Liver (tissue), 8 donors: ENCODE measurements at regions not wholly inside any gene's neighbourhood (a gene's known extent, or its start where the extent isn't known, plus 50 kb on each side); places are given as distances from the start of the nearest gene placed in this dataset.

ENCODE experiments used
- DNase-seq: peaks from one replicate; pipeline ENCODE4 v3.0.0-alpha.2; 2017; ENCODE audit warnings: low spot score
- H3K27ac ChIP-seq, 2 donors: one replicate each; pipeline ENCODE4 v1.7.0; 2013; ENCODE audit warnings: inconsistent platforms in 2 of 2, low read length in 2 of 2, control low read depth in 1 of 2, low read depth in 1 of 2, mild to moderate bottlenecking in 1 of 2
- H3K27me3 ChIP-seq, 4 donors: one replicate each; pipeline versions ENCODE4 v1.6.1 to v1.7.0; 2013; ENCODE audit warnings: low read length in 3 of 4, inconsistent platforms in 1 of 4, mild to moderate bottlenecking in 1 of 4, moderate library complexity in 1 of 4; ENCODE audit not compliant: control insufficient read depth in 4 of 4, insufficient read depth in 4 of 4
- H3K36me3 ChIP-seq, 4 donors: one replicate each; pipeline versions ENCODE4 v1.6.1 to v1.7.0; 2013; ENCODE audit warnings: low read length in 3 of 4, mild to moderate bottlenecking in 3 of 4, low read depth in 1 of 4, moderate library complexity in 1 of 4; ENCODE audit not compliant: control insufficient read depth in 4 of 4, insufficient read depth in 3 of 4
- H3K4me1 ChIP-seq, 4 donors: one replicate each; pipeline versions ENCODE4 v1.6.1 to v1.7.0; 2013; ENCODE audit warnings: low read length in 3 of 4, mild to moderate bottlenecking in 3 of 4, moderate library complexity in 1 of 4; ENCODE audit not compliant: control insufficient read depth in 4 of 4, insufficient read depth in 4 of 4
- H3K4me3 ChIP-seq, 3 donors: one replicate each; pipeline versions ENCODE4 v1.6.1 to v1.7.0; 2013; ENCODE audit warnings: low read length in 3 of 3, control low read depth in 1 of 3, low read depth in 1 of 3, mild to moderate bottlenecking in 1 of 3
- H3K9ac ChIP-seq, 2 donors: one replicate each; pipeline ENCODE4 v1.7.0; 2013; ENCODE audit warnings: low read length in 2 of 2, mild to moderate bottlenecking in 2 of 2, moderate library complexity in 2 of 2, control low read depth in 1 of 2, low read depth in 1 of 2
- H3K9me3 ChIP-seq, 4 donors: one replicate each; pipeline versions ENCODE4 v1.6.1 to v1.7.0; 2013; ENCODE audit warnings: low read length in 3 of 4; ENCODE audit not compliant: control insufficient read depth in 4 of 4
- EGR1 ChIP-seq, 2 donors: IDR thresholded peaks; 2 replicates each; pipeline ENCODE4 v1.6.1; 2016 to 2018; ENCODE audit warnings: antibody characterized with exemption in 2 of 2, low read depth in 2 of 2
- FOXA2 ChIP-seq: IDR thresholded peaks from 2 replicates; pipeline ENCODE4 v1.6.1; 2016; ENCODE audit warnings: antibody characterized with exemption
- GABPA ChIP-seq, 2 donors: IDR thresholded peaks in 1 of 2; conservative IDR thresholded peaks in 1 of 2; 2 replicates each; pipeline ENCODE4 v1.6.1; 2016; ENCODE audit warnings: antibody characterized with exemption in 2 of 2, mild to moderate bottlenecking in 1 of 2, moderate library complexity in 1 of 2
- HNF4A ChIP-seq, 2 donors: conservative IDR thresholded peaks; 2 replicates each; pipeline ENCODE4 v1.6.1; 2016; ENCODE audit warnings: antibody characterized with exemption in 2 of 2, mild to moderate bottlenecking in 2 of 2
- HNF4G ChIP-seq: IDR thresholded peaks from 2 replicates; pipeline ENCODE4 v1.6.1; 2016; ENCODE audit warnings: antibody characterized with exemption
- JUND ChIP-seq, 2 donors: IDR thresholded peaks; 2 replicates each; pipeline ENCODE4 v1.6.1; 2016; ENCODE audit warnings: antibody characterized with exemption in 2 of 2
- NR2F2 ChIP-seq: IDR thresholded peaks from 2 replicates; pipeline ENCODE4 v1.6.1; 2016; ENCODE audit warnings: antibody characterized with exemption
- RAD21 ChIP-seq, 2 donors: IDR thresholded peaks; 2 replicates each; pipeline ENCODE4 v1.6.1; 2016; ENCODE audit warnings: antibody characterized with exemption in 2 of 2, mild to moderate bottlenecking in 2 of 2
- RXRA ChIP-seq, 2 donors: IDR thresholded peaks; 2 replicates each; pipeline ENCODE4 v1.6.1; 2017 to 2018; ENCODE audit warnings: antibody characterized with exemption in 2 of 2, mild to moderate bottlenecking in 1 of 2
- TAF1 ChIP-seq: conservative IDR thresholded peaks from 2 replicates; pipeline ENCODE4 v1.6.1; 2016; ENCODE audit warnings: antibody characterized with exemption, mild to moderate bottlenecking
- YY1 ChIP-seq: IDR thresholded peaks from 2 replicates; pipeline ENCODE4 v1.6.1; 2016; ENCODE audit warnings: antibody characterized with exemption, mild to moderate bottlenecking
- WGBS: extraction: QIAGEN DNeasy Blood & Tissue Kit; methylation state at CpG from one replicate; pipeline ENCODE4 v1.1.7; 2013; 5-methylcytosine and 5-hydroxymethylcytosine counted together
- TF ChIP-seq, protein P1 (sequence below): IDR thresholded peaks from 2 replicates; pipeline ENCODE4 v1.6.1; 2016; ENCODE audit warnings: antibody characterized with exemption, mild to moderate bottlenecking
- TF ChIP-seq, protein P2 (sequence below): IDR thresholded peaks from 2 replicates; pipeline ENCODE4 v1.6.1; 2016; ENCODE audit warnings: antibody characterized with exemption
- TF ChIP-seq, protein P3 (sequence below): IDR thresholded peaks from 2 replicates; pipeline ENCODE4 v1.6.1; 2016; ENCODE audit warnings: antibody characterized with exemption
- TF ChIP-seq, protein P4 (sequence below): IDR thresholded peaks from 2 replicates; pipeline ENCODE4 v1.6.1; 2016; ENCODE audit warnings: antibody characterized with exemption
- TF ChIP-seq, protein P5 (sequence below): fragments of 150-350 bp; IDR thresholded peaks from 2 replicates; pipeline ENCODE4 v1.5.1; 2017; ENCODE audit warnings: improper control_type of control experiment, low read depth, low read length; ENCODE audit not compliant: missing input control
- donor health status: healthy.
- donor health status: healthy.
- donor health status: healthy.
- donor health status: healthy.
- donor health status: healthy.

DNA sequence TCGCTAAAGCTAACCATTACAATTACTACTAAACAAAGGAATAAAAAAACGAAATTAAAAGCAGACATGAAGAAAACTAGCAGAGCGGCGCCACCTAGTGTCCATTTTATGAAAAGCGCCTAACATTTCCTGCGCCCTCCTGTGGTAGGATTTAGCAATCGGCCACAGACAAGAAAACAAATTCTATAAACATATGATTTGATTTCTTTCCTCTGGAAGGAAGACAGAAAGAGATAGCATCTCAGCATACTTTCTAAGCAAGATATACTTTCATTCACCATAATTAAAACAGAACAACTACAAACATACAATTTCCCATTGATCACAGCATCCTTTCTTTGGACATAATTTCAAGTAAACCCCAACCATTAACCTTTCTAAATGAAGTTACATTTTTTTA lies 337.7 kb upstream of the NPVF start:
- Histone ChIP-seq H3K27me3 (no peaks in the 10 kb centered on the region), H3K4me1 (peaks cover 0 to 4% (median 1%) of the 10 kb centered on the region in 4 donors), H3K9ac (peak overlapping the region in 1 of 2 donors; percentile 58), H3K9me3 (no peaks in the 10 kb centered on the region), H3K36me3 (no peaks in the 10 kb centered on the region), H3K27ac (no peak overlapping the region), H3K4me3 (no peak overlapping the region)
- TF ChIP-seq HNF4A (conservative IDR thresholded peaks at IDR 0.05) (no peak), TAF1 (no peak), NR2F2 (no peak), JUND (IDR thresholded peaks at IDR 0.05) (no peak), RXRA (IDR thresholded peaks at IDR 0.05) (peak in 1 of 2 donors; percentile 23), EGR1 (IDR thresholded peaks at IDR 0.05; ENCODE audit: low read depth in 2 of 2) (no peak), RAD21 (IDR thresholded peaks at IDR 0.05) (peak; percentile 100), FOXA2 (no peak), YY1 (no peak), GABPA (IDR thresholded peaks at IDR 0.05 in 1 of 2, conservative IDR thresholded peaks at IDR 0.05 in 1 of 2) (no peak), HNF4G (no peak)
- TF ChIP-seq, protein P1, sequence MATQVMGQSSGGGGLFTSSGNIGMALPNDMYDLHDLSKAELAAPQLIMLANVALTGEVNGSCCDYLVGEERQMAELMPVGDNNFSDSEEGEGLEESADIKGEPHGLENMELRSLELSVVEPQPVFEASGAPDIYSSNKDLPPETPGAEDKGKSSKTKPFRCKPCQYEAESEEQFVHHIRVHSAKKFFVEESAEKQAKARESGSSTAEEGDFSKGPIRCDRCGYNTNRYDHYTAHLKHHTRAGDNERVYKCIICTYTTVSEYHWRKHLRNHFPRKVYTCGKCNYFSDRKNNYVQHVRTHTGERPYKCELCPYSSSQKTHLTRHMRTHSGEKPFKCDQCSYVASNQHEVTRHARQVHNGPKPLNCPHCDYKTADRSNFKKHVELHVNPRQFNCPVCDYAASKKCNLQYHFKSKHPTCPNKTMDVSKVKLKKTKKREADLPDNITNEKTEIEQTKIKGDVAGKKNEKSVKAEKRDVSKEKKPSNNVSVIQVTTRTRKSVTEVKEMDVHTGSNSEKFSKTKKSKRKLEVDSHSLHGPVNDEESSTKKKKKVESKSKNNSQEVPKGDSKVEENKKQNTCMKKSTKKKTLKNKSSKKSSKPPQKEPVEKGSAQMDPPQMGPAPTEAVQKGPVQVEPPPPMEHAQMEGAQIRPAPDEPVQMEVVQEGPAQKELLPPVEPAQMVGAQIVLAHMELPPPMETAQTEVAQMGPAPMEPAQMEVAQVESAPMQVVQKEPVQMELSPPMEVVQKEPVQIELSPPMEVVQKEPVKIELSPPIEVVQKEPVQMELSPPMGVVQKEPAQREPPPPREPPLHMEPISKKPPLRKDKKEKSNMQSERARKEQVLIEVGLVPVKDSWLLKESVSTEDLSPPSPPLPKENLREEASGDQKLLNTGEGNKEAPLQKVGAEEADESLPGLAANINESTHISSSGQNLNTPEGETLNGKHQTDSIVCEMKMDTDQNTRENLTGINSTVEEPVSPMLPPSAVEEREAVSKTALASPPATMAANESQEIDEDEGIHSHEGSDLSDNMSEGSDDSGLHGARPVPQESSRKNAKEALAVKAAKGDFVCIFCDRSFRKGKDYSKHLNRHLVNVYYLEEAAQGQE, result no peak
- TF ChIP-seq, protein P2, sequence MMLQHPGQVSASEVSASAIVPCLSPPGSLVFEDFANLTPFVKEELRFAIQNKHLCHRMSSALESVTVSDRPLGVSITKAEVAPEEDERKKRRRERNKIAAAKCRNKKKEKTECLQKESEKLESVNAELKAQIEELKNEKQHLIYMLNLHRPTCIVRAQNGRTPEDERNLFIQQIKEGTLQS, result no peak
- TF ChIP-seq, protein P3, sequence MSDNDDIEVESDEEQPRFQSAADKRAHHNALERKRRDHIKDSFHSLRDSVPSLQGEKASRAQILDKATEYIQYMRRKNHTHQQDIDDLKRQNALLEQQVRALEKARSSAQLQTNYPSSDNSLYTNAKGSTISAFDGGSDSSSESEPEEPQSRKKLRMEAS, result no peak
- TF ChIP-seq, protein P4, sequence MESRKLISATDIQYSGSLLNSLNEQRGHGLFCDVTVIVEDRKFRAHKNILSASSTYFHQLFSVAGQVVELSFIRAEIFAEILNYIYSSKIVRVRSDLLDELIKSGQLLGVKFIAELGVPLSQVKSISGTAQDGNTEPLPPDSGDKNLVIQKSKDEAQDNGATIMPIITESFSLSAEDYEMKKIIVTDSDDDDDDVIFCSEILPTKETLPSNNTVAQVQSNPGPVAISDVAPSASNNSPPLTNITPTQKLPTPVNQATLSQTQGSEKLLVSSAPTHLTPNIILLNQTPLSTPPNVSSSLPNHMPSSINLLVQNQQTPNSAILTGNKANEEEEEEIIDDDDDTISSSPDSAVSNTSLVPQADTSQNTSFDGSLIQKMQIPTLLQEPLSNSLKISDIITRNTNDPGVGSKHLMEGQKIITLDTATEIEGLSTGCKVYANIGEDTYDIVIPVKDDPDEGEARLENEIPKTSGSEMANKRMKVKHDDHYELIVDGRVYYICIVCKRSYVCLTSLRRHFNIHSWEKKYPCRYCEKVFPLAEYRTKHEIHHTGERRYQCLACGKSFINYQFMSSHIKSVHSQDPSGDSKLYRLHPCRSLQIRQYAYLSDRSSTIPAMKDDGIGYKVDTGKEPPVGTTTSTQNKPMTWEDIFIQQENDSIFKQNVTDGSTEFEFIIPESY, result no peak
- TF ChIP-seq, protein P5, sequence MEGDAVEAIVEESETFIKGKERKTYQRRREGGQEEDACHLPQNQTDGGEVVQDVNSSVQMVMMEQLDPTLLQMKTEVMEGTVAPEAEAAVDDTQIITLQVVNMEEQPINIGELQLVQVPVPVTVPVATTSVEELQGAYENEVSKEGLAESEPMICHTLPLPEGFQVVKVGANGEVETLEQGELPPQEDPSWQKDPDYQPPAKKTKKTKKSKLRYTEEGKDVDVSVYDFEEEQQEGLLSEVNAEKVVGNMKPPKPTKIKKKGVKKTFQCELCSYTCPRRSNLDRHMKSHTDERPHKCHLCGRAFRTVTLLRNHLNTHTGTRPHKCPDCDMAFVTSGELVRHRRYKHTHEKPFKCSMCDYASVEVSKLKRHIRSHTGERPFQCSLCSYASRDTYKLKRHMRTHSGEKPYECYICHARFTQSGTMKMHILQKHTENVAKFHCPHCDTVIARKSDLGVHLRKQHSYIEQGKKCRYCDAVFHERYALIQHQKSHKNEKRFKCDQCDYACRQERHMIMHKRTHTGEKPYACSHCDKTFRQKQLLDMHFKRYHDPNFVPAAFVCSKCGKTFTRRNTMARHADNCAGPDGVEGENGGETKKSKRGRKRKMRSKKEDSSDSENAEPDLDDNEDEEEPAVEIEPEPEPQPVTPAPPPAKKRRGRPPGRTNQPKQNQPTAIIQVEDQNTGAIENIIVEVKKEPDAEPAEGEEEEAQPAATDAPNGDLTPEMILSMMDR, result peak; percentile 100
- DNase-seq, result peak; percentile 80
- 1% methylated on average over 7 of the region's 7 CpGs for WGBS

DNA sequence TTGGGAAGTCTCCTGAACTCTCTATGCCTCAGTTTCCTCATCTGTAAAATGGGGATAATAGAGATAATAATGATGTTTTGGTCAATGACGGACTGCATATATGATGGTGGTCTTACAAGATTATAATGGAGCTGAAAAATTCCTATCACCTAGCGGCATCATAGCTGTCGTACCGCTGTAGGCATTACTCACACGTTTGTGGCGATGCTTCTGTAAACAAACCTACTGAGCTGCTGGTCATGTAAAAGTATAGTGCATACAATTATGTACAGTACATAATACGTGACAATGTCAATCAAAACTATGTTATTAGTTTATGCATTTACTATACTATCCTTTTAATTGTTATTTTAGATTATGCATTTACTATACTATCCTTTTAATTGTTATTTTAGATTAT lies 339.1 kb upstream of the NPVF start:
- H3K4me1 ChIP-seq, result peaks cover 0 to 4% (median 1%) of the 10 kb centered on the region in 4 donors
- H3K36me3 ChIP-seq, result no peaks in the 10 kb centered on the region
- H3K27me3 ChIP-seq, result no peaks in the 10 kb centered on the region
- no peak for DNase-seq
- H3K9me3 ChIP-seq, result no peaks in the 10 kb centered on the region
- no peak overlapping the region for H3K4me3 ChIP-seq
- TF ChIP-seq FOXA2, result no peak
- TF ChIP-seq, protein P3, result no peak
- WGBS, result 89% methylated on average over 7 of the region's 7 CpGs
- H3K9ac ChIP-seq, result no peak overlapping the region
- H3K27ac ChIP-seq, result no peak overlapping the region
